Astrocyte of the spinal cord (primary cell): ENCODE measurements at regions not wholly inside any gene's neighbourhood (a gene's known extent, or its start where the extent isn't known, plus 50 kb on each side); places are given as distances from the start of the nearest gene placed in this dataset.

Experiments
- DNase-seq: peaks from one replicate; pipeline ENCODE4 v3.0.0; 2011; ENCODE audit warnings: low read depth, low spot score
- H3K4me3 ChIP-seq: 2 replicates; pipeline ENCODE4 v1.5.1; 2011; ENCODE audit warnings: low read depth, mild to moderate bottlenecking, low read length, moderate library complexity
- in situ Hi-C: cut with HindIII; loops from 2 replicates; pipeline ENCODE4 v1.10.0; 2017; ENCODE audit warnings: low sequenced_read_pairs
- TF ChIP-seq, protein P1 (sequence below): IDR thresholded peaks from 2 replicates; pipeline ENCODE4 v1.5.1; 2012; ENCODE audit warnings: low read depth, mild to moderate bottlenecking, low read length, inconsistent platforms

DNA sequence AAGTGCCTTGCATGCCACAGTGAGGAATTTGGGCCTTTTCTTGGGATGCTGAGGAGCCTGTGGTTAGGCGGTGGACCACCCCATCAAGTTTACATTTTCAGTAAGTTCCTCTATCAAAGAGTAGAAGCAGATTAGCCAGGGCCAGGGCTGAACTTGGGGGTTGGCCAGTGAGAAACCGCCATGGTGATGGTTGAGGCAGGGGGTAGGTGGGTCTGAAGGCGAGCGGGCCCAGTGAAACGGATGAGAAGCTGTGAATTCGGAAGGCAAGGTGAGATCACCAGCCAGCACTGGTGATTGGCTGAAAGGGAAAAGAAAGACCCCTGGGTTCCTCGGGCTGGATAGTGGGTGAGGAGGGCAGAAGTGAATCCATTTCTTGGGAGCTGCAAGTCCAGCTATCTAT lies 311.4 kb downstream of the CBLN1 start:
- TF ChIP-seq, protein P1, sequence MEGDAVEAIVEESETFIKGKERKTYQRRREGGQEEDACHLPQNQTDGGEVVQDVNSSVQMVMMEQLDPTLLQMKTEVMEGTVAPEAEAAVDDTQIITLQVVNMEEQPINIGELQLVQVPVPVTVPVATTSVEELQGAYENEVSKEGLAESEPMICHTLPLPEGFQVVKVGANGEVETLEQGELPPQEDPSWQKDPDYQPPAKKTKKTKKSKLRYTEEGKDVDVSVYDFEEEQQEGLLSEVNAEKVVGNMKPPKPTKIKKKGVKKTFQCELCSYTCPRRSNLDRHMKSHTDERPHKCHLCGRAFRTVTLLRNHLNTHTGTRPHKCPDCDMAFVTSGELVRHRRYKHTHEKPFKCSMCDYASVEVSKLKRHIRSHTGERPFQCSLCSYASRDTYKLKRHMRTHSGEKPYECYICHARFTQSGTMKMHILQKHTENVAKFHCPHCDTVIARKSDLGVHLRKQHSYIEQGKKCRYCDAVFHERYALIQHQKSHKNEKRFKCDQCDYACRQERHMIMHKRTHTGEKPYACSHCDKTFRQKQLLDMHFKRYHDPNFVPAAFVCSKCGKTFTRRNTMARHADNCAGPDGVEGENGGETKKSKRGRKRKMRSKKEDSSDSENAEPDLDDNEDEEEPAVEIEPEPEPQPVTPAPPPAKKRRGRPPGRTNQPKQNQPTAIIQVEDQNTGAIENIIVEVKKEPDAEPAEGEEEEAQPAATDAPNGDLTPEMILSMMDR = no peak
- no peak for DNase-seq
- in situ Hi-C loops = no loop called here
- H3K4me3 ChIP-seq = no peak overlapping the region

GRCh38 chr16:48969611-48970010 lies 312.0 kb downstream of the CBLN1 start:
- no peak overlapping the region for H3K4me3 ChIP-seq
- in situ Hi-C loops = no loop called here
- TF ChIP-seq, protein P1 = no peak
- no peak for DNase-seq

DNA sequence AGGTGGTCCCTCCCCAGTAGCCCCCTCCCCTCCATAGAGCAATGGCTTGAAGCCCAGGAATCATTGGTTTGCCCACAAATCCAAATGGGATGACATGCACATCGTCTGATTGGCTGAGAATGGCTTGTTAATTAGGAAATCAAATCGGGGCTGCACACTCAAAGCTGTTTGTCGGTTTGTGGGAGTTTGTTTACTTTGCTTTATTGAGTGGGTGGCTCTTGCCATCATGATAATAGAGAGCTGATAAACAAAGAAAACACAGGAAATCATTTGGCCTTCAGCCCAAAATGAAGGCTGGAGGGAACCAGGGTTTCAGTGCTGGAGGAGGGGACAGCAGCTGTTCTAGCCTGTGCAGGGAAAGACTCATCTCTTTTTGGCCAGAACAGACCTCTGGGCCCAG lies 316.3 kb downstream of the CBLN1 start:
- H3K4me3 ChIP-seq = no peak overlapping the region
- no peak for DNase-seq
- TF ChIP-seq, protein P1 = no peak
- in situ Hi-C loops = no loop called here

DNA sequence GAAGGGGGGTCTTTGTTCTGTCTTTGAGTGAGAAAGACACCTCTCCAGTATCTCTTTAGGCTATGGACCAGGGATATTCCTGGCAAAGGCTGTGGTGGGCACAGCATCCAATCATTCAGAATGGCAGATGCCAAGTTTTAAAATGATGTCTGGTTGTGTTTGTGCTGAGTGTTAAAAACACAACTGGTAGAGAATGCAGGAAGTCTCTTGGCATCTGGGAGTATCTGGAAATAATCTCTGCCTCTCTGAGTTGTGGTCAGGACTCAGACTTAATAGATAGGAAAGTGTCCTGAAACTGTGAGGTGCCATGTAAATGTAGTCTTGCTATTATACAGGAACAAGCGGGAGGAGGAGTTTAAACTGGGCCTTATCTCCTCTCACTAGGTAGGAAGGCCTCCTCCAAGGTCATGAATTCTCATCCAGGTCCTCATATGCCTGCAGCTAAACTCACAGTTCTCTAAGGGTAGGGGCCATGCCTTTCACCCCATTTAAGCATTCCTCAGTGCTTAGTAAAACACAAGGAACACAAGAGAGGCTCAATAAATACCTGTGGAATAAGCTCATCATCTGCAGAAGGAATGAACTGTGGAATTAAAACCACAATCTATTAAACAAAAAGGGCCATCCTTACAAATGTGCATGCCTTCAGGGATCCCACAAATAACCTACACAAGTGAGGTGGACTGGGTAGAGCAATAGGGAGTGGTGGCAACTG lies 317.6 kb downstream of the CBLN1 start:
- TF ChIP-seq, protein P1 = no peak
- in situ Hi-C loops = no loop called here
- H3K4me3 ChIP-seq = no peak overlapping the region
- DNase-seq = peak; percentile 86

- in situ Hi-C loops = no loop called here
- TF ChIP-seq, protein P1 = no peak
- peak; percentile 32 for DNase-seq
- H3K4me3 ChIP-seq = no peak overlapping the region
Observed at GRCh38 chr16:48963306-48963705, 318.3 kb downstream of the CBLN1 start.

DNA sequence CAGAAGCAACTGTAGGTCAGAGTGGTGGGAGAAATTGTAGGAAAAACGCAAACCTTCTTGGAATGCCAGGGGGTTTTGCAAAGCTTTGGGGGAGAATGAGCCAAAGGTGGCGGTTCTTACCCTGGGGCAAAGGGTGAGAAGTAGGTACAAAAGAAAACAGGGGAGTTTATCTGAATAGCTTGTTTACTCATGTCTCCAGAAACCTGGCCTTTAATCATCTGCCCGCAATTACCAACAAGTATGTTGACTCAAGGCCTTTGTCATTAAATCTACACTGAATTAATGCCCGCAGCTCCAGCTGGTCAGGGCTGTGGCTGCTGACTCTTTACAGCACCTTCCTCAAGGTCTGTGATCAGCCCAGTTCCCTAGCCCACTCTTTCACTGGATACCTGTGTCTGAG lies 320.1 kb downstream of the CBLN1 start:
- in situ Hi-C loops = no loop called here
- DNase-seq = no peak
- TF ChIP-seq, protein P1 = no peak
- H3K4me3 ChIP-seq = no peak overlapping the region

GRCh38 chr16:48960830-48961229 lies 320.8 kb downstream of the CBLN1 start:
- TF ChIP-seq, protein P1 = no peak

More at GRCh38 chr16:48960830-48961229, 320.8 kb downstream of the CBLN1 start:
- no peak overlapping the region for H3K4me3 ChIP-seq
- DNase-seq = no peak
- in situ Hi-C loops = no loop called here
